ENCODE measurements at regions not wholly inside any gene's neighbourhood (a gene's known extent, or its start where the extent isn't known, plus 50 kb on each side); places are given as distances from the start of the nearest gene placed in this dataset.

- no peaks in the 10 kb centered on the region for H3K36me3 ChIP-seq (replicated peaks in 1 of 2; ENCODE audit: control insufficient read depth in 1 of 2, insufficient read depth in 2 of 2, low read length in 2 of 2)
- H3K4me1 ChIP-seq (ENCODE audit: insufficient read depth, low read length): no peaks in the 10 kb centered on the region
- no peak overlapping the region for H3K4me2 ChIP-seq (ENCODE audit: low read depth, low read length)
- no peaks in the 10 kb centered on the region for H4K20me1 ChIP-seq (ENCODE audit: insufficient read depth, low read length)
- H3K4me3 ChIP-seq (replicated peaks in 1 of 3; ENCODE audit: insufficient read depth in 1 of 3, low read depth in 2 of 3, low read length in 3 of 3): no peak overlapping the region
- no peak for FAIRE-seq
- 10% methylated on average over 3 of the region's 3 CpGs for WGBS (ENCODE audit: low lambda C conversion rate)
- ChIA-PET CTCF (ENCODE audit: low intra/inter-chr PET ratio, low total read pairs) (no interaction called here), POLR2A (no interaction called here)
- H3K27ac ChIP-seq (ENCODE audit: extremely low read length, insufficient read depth, low read length): no peak overlapping the region
- in situ Hi-C loops (cut with HindIII; ENCODE audit: extremely low pct_ligation_motif_present, low pct_unique_long_range_greater_than_20kb) (no loop called here), intact Hi-C loops (cut with micrococcal nuclease; ENCODE audit: unreplicated experiment) (no loop called here)
- H3K27me3 ChIP-seq (ENCODE audit: control insufficient read depth in 1 of 2, insufficient read depth in 2 of 2, low read length in 2 of 2): no peaks in the 10 kb centered on the region
- no peak for ATAC-seq
- H3K9ac ChIP-seq (ENCODE audit: insufficient read depth, low read depth, low read length): no peak overlapping the region
- H2AFZ ChIP-seq (ENCODE audit: low read length): no peak overlapping the region
- no peak for TF ChIP-seq SNAI1 (CRISPR knock-in tag; IDR thresholded peaks at IDR 0.05; ENCODE audit: borderline replicate concordance)
- TF ChIP-seq DRAP1 (CRISPR knock-in tag; IDR thresholded peaks at IDR 0.05): no peak
- no peak for TF ChIP-seq ZNF749 (CRISPR knock-in tag; IDR thresholded peaks at IDR 0.05; ENCODE audit: borderline replicate concordance)
- TF ChIP-seq CREBL2 (CRISPR knock-in tag; IDR thresholded peaks at IDR 0.05; ENCODE audit: borderline replicate concordance): no peak
- no peak for TF ChIP-seq DMAP1 (CRISPR knock-in tag; IDR thresholded peaks at IDR 0.05)
- TF ChIP-seq ZNF44 (CRISPR knock-in tag; IDR thresholded peaks at IDR 0.05): no peak
- TF ChIP-seq, protein P1, sequence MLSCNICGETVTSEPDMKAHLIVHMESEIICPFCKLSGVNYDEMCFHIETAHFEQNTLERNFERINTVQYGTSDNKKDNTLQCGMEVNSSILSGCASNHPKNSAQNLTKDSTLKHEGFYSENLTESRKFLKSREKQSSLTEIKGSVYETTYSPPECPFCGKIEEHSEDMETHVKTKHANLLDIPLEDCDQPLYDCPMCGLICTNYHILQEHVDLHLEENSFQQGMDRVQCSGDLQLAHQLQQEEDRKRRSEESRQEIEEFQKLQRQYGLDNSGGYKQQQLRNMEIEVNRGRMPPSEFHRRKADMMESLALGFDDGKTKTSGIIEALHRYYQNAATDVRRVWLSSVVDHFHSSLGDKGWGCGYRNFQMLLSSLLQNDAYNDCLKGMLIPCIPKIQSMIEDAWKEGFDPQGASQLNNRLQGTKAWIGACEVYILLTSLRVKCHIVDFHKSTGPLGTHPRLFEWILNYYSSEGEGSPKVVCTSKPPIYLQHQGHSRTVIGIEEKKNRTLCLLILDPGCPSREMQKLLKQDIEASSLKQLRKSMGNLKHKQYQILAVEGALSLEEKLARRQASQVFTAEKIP (CRISPR knock-in tag; IDR thresholded peaks at IDR 0.05; ENCODE audit: borderline replicate concordance): no peak
- TF ChIP-seq CREM (IDR thresholded peaks at IDR 0.05): no peak
- TF ChIP-seq CREM (CRISPR knock-in tag; IDR thresholded peaks at IDR 0.05): no peak
- no peak for TF ChIP-seq MIER3 (CRISPR knock-in tag; IDR thresholded peaks at IDR 0.05; ENCODE audit: borderline replicate concordance)
- no peak for TF ChIP-seq ZNF878 (CRISPR knock-in tag; IDR thresholded peaks at IDR 0.05)
- no peak for TF ChIP-seq ZMAT5 (CRISPR knock-in tag; IDR thresholded peaks at IDR 0.05; ENCODE audit: borderline replicate concordance, low read depth)
- TF ChIP-seq U2AF1 (optimal IDR thresholded peaks at IDR 0.05; ENCODE audit: low read depth, low read length): no peak
- TF ChIP-seq ZNF567 (CRISPR knock-in tag; IDR thresholded peaks at IDR 0.05; ENCODE audit: borderline replicate concordance): no peak
- no TSS peak for BruUV-seq (replicated peaks)
- H3K9me3 ChIP-seq (ENCODE audit: low read length): no peaks in the 10 kb centered on the region
- no peaks in the 10 kb centered on the region for H3K79me2 ChIP-seq (ENCODE audit: insufficient read depth, low read length)
- DNase-seq (ENCODE audit: low spot score): no peak
Observed at GRCh38 chr2:181285116-181285515, 172.1 kb upstream of the ITGA4 start.

All from HepG2 (cell line).